ENCODE measurements at regions not wholly inside any gene's neighbourhood (a gene's known extent, or its start where the extent isn't known, plus 50 kb on each side); places are given as distances from the start of the nearest gene placed in this dataset.

GRCh38 chr11:19345519-19345847, 104.7 kb upstream of the E2F8 start:
- no peaks in the 10 kb centered on the region for H3K36me3 Mint-ChIP-seq
- H3K27me3 Mint-ChIP-seq (ENCODE audit: low read depth in 3 of 3): peaks cover 63 to 81% (median 76%) of the 10 kb centered on the region in 3 donors
- peaks cover 0 to 12% (median 3%) of the 10 kb centered on the region in 7 donors for H3K9me3 Mint-ChIP-seq
- H3K4me1 ChIP-seq (ENCODE audit: control insufficient read depth in 1 of 2, insufficient read depth in 2 of 2, low read length in 2 of 2): no peaks in the 10 kb centered on the region
- no peaks in the 10 kb centered on the region for H3K4me1 Mint-ChIP-seq
- H3K4me3 ChIP-seq (replicated peaks in 1 of 3; ENCODE audit: low read depth in 2 of 3, low read length in 3 of 3): no peak overlapping the region
- no peak overlapping the region for H3K9ac ChIP-seq (ENCODE audit: insufficient read depth, low read length, poor library complexity, severe bottlenecking)
- H2AFZ ChIP-seq (ENCODE audit: insufficient read depth, low read depth, low read length, poor library complexity, severe bottlenecking): no peak overlapping the region
- H3K79me2 ChIP-seq (ENCODE audit: insufficient read depth, low read length): no peaks in the 10 kb centered on the region
- peaks cover 0 to 15% of the 10 kb centered on the region in 2 donors for H3K9me3 ChIP-seq (replicated peaks in 1 of 2; ENCODE audit: control insufficient read depth in 1 of 2, insufficient read depth in 1 of 2, low read length in 2 of 2)
- peak overlapping the region in 1 of 2 donors; percentile 82 for H3K4me3 Mint-ChIP-seq
- DNase-seq: no peak
- no peak for TF ChIP-seq CTCF (IDR thresholded peaks at IDR 0.05)
- no peak overlapping the region for H3K27ac ChIP-seq (ENCODE audit: low read depth in 1 of 2, low read length in 2 of 2)
- peaks cover 52 to 73% of the 10 kb centered on the region in 2 donors for H3K27me3 ChIP-seq (ENCODE audit: control insufficient read depth in 2 of 2, insufficient read depth in 2 of 2, low read length in 2 of 2)
- no peaks in the 10 kb centered on the region for H3K36me3 ChIP-seq (replicated peaks in 1 of 2; ENCODE audit: control insufficient read depth in 1 of 2, insufficient read depth in 2 of 2, low read length in 2 of 2)
- H3K27ac Mint-ChIP-seq: no peak overlapping the region
- no peaks in the 10 kb centered on the region for H4K20me1 ChIP-seq (ENCODE audit: insufficient read depth, low read length)
- intact Hi-C loops (cut with micrococcal nuclease): no loop called here
- H3K4me2 ChIP-seq (replicated peaks; ENCODE audit: extremely low read depth, low read length, poor library complexity, severe bottlenecking): no peak overlapping the region
- 2% methylated on average over 30 of the region's 30 CpGs for WGBS (ENCODE audit: insufficient coverage)

- Histone ChIP-seq H3K9ac (ENCODE audit: insufficient read depth, low read length, poor library complexity, severe bottlenecking) (no peak overlapping the region), H3K36me3 (replicated peaks in 1 of 2; ENCODE audit: control insufficient read depth in 1 of 2, insufficient read depth in 2 of 2, low read length in 2 of 2) (no peaks in the 10 kb centered on the region), H3K27ac (ENCODE audit: low read depth in 1 of 2, low read length in 2 of 2) (no peak overlapping the region), H3K79me2 (ENCODE audit: insufficient read depth, low read length) (no peaks in the 10 kb centered on the region), H3K4me2 (replicated peaks; ENCODE audit: extremely low read depth, low read length, poor library complexity, severe bottlenecking) (no peak overlapping the region), H4K20me1 (ENCODE audit: insufficient read depth, low read length) (no peaks in the 10 kb centered on the region), H3K27me3 (ENCODE audit: control insufficient read depth in 2 of 2, insufficient read depth in 2 of 2, low read length in 2 of 2) (peaks cover 52 to 72% of the 10 kb centered on the region in 2 donors), H2AFZ (ENCODE audit: insufficient read depth, low read depth, low read length, poor library complexity, severe bottlenecking) (no peak overlapping the region), H3K9me3 (replicated peaks in 1 of 2; ENCODE audit: control insufficient read depth in 1 of 2, insufficient read depth in 1 of 2, low read length in 2 of 2) (peaks cover 0 to 15% of the 10 kb centered on the region in 2 donors), H3K4me3 (replicated peaks in 1 of 3; ENCODE audit: low read depth in 2 of 3, low read length in 3 of 3) (no peak overlapping the region), H3K4me1 (ENCODE audit: control insufficient read depth in 1 of 2, insufficient read depth in 2 of 2, low read length in 2 of 2) (no peaks in the 10 kb centered on the region)
- intact Hi-C loops (cut with micrococcal nuclease): no loop called here
- TF ChIP-seq CTCF (IDR thresholded peaks at IDR 0.05): no peak
- Mint-ChIP-seq H3K27ac (no peak overlapping the region), H3K4me3 (peak overlapping the region in 1 of 2 donors; percentile 77), H3K27me3 (ENCODE audit: low read depth in 3 of 3) (peaks cover 63 to 79% (median 71%) of the 10 kb centered on the region in 3 donors), H3K4me1 (no peaks in the 10 kb centered on the region), H3K9me3 (peaks cover 0 to 12% (median 3%) of the 10 kb centered on the region in 7 donors), H3K36me3 (no peaks in the 10 kb centered on the region)
- DNase-seq: no peak
- 12% methylated on average over 44 of the region's 44 CpGs for WGBS (ENCODE audit: insufficient coverage)
Observed at GRCh38 chr11:19344661-19345518, 104.1 kb upstream of the E2F8 start.
